ENCODE measurements at regions not wholly inside any gene's neighbourhood (a gene's known extent, or its start where the extent isn't known, plus 50 kb on each side); places are given as distances from the start of the nearest gene placed in this dataset.
"Not testable (repeated sequence)": the region's sequence is repeated elsewhere in the genome, so short reads cannot be mapped to it uniquely, and the experiment has no call there.

GRCh38 chr15:30803703-30804102, 100.0 kb upstream of the FAN1 start:
- not testable (repeated sequence) for TF ChIP-seq CTCF, POLR2A, EP300 (IDR thresholded peaks at IDR 0.05)

All from stomach (tissue), 4 donors.